SH-SY5Y (cell line): ENCODE measurements at regions not wholly inside any gene's neighbourhood (a gene's known extent, or its start where the extent isn't known, plus 50 kb on each side); places are given as distances from the start of the nearest gene placed in this dataset.

ENCODE experiments used
- GATA2 ChIP-seq: IDR thresholded peaks from 2 replicates; pipeline ENCODE4 v1.6.1; 2011; ENCODE audit warnings: mild to moderate bottlenecking, low read depth, low read length
- GATA3 ChIP-seq: IDR thresholded peaks from 2 replicates; pipeline ENCODE4 v1.6.1; 2011; ENCODE audit warnings: low read depth, mild to moderate bottlenecking, low read length, moderate library complexity

DNA sequence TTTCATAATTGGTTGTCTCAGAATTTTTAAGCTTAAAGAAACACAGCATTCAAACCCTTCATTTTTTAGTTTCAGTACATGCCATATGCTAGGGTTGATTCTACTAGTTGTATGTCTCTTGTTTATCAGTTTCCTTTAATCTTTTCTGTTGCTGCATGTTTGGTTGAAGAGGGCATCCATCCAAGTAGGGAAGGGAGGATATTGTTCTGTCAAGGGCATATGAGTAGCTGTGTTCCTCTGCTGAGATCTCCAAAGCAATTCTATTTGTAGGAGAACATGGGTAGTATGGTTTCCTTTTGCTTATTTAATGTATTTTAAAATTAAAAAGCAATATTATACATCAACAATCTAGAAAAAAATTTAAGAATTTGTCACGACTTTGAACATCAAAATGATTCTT, 167.7 kb downstream of the FHIP1A start:
- TF ChIP-seq GATA2 (no peak), GATA3 (no peak)
